CD4-positive, alpha-beta T cell treated with Interleukin-1 beta for 1 hour (primary cell): ENCODE measurements at regions not wholly inside any gene's neighbourhood (a gene's known extent, or its start where the extent isn't known, plus 50 kb on each side); places are given as distances from the start of the nearest gene placed in this dataset.

ENCODE experiments used
- DNase-seq, 2 donors: peaks; one replicate each; pipeline ENCODE4 v3.0.0-alpha.2; 2020 to 2022

DNA sequence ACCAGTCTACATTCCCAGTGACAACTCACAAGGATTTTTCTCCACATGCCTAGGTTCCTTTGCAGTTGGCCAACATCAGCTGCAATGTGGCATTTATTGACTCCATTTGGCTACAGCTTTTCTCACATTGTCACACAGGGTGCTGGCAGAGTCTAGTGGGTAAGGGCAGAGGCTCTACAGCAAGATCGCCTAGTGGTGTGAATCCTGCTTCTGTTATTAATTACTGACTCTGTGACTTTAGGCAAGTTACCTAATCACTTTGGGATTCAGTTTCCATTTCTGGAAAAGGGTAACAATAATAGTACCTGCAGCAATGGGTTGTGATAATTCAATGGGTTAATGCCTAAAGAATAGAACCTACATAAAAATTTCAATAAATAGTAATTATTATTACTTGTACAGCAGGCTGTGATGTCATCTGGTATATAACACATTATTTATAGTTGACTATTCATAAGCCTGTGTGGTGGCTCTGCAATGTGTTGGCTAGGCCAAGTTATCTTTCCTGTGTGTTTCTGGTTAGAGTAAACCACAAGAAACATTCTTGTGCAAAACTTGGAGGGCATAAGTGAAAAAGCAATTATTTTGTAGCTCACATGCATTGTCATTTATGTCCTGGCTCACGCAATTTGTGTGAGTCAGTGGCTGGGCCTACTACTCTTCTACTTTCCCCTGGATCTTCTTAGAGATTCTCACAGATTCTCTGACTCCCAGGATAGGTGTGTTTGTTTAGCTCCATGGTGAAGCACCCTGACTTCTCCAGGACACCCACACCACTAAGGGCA lies 59.5 kb downstream of the PTGS2 start:
- peak in 1 of 2 donors; percentile 31 for DNase-seq

GRCh38 chr1:186618401-186619170 lies 61.6 kb downstream of the PTGS2 start:
- peak; percentile 44 to 73 for DNase-seq

DNA sequence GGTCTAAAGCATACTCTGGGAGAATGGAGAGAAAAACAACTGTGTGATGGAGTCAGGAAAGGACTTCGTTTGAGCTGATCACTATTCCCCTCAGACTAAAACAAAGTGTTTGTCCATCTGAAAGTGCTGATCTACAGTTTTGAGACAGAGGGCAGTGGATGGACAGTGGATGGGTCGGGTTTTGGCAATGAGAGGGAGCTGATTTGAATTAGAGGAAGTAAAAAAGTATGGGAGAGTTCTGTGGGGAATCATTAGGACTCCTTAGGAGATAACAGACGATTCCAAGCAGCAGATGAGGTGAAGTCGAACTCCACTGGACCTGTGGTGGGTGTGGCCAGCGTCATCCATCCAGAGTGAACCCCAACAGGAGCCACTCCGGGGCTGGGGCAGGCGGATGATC lies 62.3 kb downstream of the PTGS2 start:
- peak in 1 of 2 donors; percentile 15 for DNase-seq

DNA sequence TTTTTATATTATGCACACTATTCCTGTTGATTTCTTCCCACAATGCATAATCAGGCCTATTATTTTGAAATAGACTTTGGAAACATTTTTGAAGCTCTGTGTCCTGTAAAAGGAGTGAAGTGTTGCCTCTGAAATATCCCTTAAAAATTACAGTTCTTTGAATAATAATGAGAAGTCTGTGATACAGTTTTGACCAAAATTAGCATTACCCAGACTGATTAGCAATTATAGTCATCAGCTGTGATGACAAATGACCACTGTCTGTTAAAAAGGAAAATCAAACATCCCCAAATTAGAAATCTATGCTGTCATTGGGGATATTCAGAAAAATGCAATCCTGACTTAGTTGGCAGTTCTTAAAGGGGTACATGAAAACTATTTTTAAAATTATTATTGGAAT lies 63.7 kb downstream of the PTGS2 start:
- no peak for DNase-seq

- DNase-seq = no peak
These were observed 64.9 kb downstream of the PTGS2 start for GRCh38 chr1:186615332-186615731.

GRCh38 chr1:186611156-186611555 lies 69.1 kb downstream of the PTGS2 start:
- no peak for DNase-seq

GRCh38 chr1:186609183-186609582 lies 71.0 kb downstream of the PTGS2 start:
- no peak for DNase-seq

GRCh38 chr1:186605762-186606350 lies 74.4 kb downstream of the PTGS2 start:
- DNase-seq = peak; percentile 16 to 38

- no peak for DNase-seq
These were observed 84.3 kb downstream of the PTGS2 start for GRCh38 chr1:186595969-186596368.

DNA sequence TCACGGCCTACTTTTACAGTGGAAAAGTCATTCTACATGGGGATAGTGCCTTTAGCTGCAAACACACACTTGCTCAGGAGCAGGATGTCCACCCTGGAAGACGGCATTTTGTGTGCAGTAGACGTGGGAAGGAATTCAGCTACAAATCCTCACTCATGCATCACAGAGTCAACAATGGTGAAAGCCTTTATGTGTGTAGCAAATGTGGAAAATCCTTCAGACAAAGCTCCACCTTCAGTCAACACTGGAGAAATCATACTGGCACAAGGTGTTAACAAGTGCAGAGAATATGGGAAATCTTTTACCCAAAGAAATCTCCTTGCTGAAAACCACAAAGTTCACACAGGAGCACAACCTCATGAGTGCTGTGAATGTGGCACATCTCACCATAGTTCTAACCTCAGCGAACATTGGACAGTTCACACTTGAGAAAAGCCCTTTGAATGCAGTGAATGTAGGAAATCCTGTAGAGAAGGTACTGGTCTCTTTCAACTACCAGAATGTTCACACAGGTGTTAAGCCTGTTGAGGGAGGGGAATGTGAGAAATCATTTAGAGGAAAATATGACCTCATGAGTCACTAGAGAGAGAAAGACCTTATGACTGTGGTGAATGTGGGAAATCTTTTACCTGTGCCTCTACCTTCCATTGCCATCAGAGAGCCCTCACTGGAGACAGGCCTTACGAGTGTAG lies 101.8 kb downstream of the PTGS2 start:
- DNase-seq = no peak

GRCh38 chr1:186577633-186578032 lies 102.6 kb downstream of the PTGS2 start:
- no peak for DNase-seq

DNA sequence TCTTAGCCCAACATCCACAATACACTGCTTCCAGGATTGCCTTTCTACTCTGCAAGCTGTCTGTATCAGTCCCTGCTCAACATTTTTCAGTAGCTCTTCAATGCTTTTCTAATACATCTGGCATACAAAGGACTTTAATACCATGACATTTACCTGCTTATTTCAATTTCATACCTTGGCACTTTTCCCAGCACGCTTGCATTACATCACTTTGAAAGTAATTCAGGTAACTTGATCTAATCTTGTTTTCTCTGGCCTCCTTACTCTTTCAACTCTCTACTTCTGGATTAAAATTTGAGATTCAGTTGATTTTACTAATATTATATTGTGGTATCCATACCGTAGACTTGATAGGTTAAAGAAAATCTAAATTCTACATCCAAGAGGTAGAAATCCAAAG lies 103.0 kb downstream of the PTGS2 start:
- DNase-seq = no peak

- no peak for DNase-seq
These were observed 104.9 kb downstream of the PTGS2 start for GRCh38 chr1:186575348-186575747.

DNA sequence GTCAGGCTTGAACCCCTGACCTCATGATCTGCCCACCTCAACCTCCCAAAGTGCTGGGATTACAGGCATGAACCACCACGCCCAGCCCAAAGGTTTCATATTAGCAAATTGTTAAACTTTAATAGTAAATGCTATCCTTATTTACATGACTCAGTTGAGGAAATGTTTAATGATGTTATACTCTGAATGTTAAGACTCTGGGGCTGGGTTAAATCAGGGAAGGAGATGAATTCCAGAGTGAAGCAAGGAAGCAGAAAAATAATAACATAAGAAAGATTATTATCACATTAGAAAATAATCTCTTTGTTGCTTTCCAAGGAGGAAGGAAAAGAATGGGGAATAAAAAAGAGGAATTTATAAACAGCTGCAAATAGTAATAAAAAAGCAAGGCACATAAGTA lies 105.3 kb downstream of the PTGS2 start:
- no peak for DNase-seq

DNA sequence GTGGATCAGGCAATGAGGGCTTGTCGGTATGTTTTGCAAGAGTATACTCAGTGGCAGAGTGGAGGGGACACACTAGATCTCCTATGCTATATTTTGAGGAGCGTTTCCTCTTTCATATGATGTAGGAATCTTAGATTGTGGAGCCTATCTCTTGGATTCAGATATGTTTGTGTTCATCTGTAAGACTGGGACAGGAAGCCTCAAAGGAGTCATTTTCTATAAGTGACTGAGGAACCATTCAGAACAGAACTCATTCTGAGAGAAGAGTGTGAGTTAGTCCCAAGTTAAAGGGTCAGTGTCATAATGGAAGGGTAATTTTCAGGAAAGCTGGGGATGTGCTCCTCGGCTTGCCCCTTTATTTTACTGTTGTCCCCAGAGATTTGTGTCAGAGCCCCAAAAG lies 107.7 kb downstream of the PTGS2 start:
- no peak for DNase-seq

GRCh38 chr1:186571771-186572170 lies 108.5 kb downstream of the PTGS2 start:
- no peak for DNase-seq

DNA sequence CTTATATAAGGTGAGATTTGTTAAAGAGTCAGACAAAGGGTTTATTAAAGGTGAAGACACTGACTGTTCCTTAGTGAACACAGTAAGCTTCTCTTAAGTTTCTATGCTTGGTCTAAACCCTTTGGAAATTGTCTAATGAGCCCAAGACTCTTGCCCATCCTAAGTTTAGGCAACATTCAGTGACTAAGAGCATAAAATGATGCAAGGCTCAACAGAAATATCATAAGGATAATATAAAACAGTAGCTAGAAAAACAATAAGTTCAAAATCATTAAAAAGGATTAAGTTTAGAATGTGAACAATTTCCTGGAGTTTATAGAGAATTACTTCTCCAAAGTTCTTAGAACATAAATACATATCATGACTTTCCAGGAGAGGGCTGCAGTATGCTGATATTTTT lies 108.9 kb upstream of the PDC start:
- DNase-seq = no peak

DNA sequence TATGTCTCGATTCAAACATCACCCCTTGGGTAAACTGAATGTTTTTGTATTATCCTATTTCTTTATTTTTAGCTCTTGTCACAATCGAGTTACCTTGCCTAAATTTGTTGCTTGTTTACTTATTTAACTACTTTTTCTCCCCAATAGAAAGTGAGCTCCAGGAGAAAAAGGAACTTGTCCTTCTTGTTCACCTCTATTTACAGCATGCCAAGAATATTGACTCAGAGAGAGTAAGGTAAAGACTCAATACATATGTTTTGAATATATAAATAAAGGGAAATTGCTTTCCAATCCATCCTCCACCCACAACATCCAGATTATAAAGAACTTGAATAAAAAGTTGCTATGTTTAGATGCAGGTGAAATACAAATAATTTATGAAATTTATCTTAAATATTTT lies 107.3 kb upstream of the PDC start:
- no peak for DNase-seq

DNA sequence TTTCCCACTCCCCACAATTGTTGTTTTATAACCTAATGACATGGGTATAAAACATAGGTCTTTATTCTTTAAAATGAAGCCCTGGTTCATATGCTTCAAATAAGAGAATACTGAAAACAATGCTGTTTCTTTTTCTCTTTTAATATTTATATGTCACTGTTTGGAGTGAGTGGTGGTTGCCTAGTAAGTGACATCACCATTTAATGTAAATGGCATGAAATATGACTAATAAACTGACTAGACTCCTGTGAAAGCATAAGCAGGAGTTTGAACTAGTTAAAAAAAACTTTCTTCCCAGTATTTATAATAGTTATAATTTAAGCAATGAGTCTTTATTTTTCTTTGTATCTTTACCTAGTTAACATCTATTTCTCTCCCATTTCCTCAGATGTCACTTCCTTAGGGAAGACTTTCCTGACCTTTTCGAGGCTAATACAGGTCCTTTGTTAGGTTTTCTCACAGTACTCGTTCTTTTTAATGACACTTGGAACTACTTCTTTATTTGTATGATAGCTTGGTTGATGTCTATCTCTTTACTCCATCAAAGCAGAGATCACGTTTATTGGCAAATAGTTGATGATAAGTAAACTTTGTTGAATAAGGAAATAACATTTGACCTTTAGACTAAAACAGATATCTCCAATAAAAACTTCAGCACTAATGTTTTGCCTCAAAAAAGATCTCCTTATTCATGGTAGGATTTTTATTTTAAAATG lies 105.4 kb upstream of the PDC start:
- no peak for DNase-seq

- no peak for DNase-seq
These were observed 103.7 kb upstream of the PDC start for GRCh38 chr1:186564582-186564981.

- DNase-seq = no peak
These were observed 98.7 kb upstream of the PDC start for GRCh38 chr1:186559601-186560116.

DNA sequence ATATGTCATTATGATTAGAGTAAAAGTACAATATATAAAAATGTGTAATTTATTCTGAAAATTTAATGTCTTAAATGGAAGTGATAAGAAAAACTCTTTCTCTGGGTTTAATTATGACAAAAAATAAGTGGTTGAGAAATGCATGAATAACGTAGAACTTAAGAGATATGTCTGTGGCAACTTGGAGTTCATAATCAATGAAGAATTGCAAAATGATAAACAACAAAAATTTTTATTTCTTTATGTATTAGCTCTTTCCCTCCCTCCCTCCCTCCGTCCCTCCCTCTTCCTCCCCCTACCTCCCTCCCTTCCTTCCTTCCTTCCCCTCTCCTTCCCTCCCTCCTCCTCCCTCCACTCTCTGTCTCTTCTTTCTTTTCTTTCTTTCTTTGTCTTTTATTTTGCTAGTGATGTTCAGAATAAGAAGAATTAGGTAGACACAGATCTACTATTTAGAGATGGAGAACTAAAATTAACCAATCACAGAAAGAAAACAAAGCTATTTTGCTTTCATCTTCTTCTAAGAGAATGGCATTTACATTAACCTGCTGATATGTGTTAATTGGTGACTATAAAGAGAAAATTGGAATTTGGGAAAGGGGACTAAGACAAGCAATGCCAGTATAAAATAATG lies 96.3 kb upstream of the PDC start:
- DNase-seq = no peak
